ENCODE measurements at regions not wholly inside any gene's neighbourhood (a gene's known extent, or its start where the extent isn't known, plus 50 kb on each side); places are given as distances from the start of the nearest gene placed in this dataset.

GRCh38 chr6:102902471-102902870 lies 1509.0 kb downstream of the GRIK2 start:
- no peak overlapping the region for H3K4me3 Mint-ChIP-seq
- DNase-seq (ENCODE audit: low spot score): no peak
- no peaks in the 10 kb centered on the region for H3K27me3 Mint-ChIP-seq (ENCODE audit: low read depth)
- no peaks in the 10 kb centered on the region for H3K4me1 Mint-ChIP-seq
- H3K9me3 Mint-ChIP-seq: peaks cover 22% of the 10 kb centered on the region
- peaks cover 3% of the 10 kb centered on the region; the same call in 1 of the 2 replicates for H3K36me3 Mint-ChIP-seq
- ATAC-seq: no peak
- TF ChIP-seq PRDM15 (CRISPR knock-in tag; IDR thresholded peaks at IDR 0.05): no peak
- no peak for TF ChIP-seq NR3C1 (CRISPR knock-in tag; conservative IDR thresholded peaks at IDR 0.05; ENCODE audit: low read depth)
- TF ChIP-seq ZBTB43 (CRISPR knock-in tag; IDR thresholded peaks at IDR 0.05): no peak
- TF ChIP-seq SOX15 (CRISPR knock-in tag; IDR thresholded peaks at IDR 0.05): no peak
- no peak for TF ChIP-seq CTCF (IDR thresholded peaks at IDR 0.05)
- no peak for TF ChIP-seq ZNF396 (CRISPR knock-in tag; IDR thresholded peaks at IDR 0.05; ENCODE audit: borderline replicate concordance)
- no peak for TF ChIP-seq ZNF512 (CRISPR knock-in tag; IDR thresholded peaks at IDR 0.05; ENCODE audit: borderline replicate concordance)
- no peak for TF ChIP-seq ZNF423 (CRISPR knock-in tag; IDR thresholded peaks at IDR 0.05)
- TF ChIP-seq OVOL2 (CRISPR knock-in tag; IDR thresholded peaks at IDR 0.05; ENCODE audit: borderline replicate concordance): no peak
- no peak for TF ChIP-seq ZNF121 (CRISPR knock-in tag; IDR thresholded peaks at IDR 0.05)
- POLR2A ChIA-PET: no interaction called here
- no peak overlapping the region for H3K27ac Mint-ChIP-seq
- CTCF ChIA-PET: no interaction called here

- H3K36me3 Mint-ChIP-seq: peaks cover 3% of the 10 kb centered on the region; the same call in 1 of the 2 replicates
- H3K27ac Mint-ChIP-seq: no peak overlapping the region
- peaks cover 21% of the 10 kb centered on the region for H3K9me3 Mint-ChIP-seq
- ATAC-seq (no peak), DNase-seq (ENCODE audit: low spot score) (no peak)
- ChIA-PET CTCF (no interaction called here), POLR2A (no interaction called here)
- no peak overlapping the region for H3K4me3 Mint-ChIP-seq
- no peaks in the 10 kb centered on the region for H3K27me3 Mint-ChIP-seq (ENCODE audit: low read depth)
- H3K4me1 Mint-ChIP-seq: no peaks in the 10 kb centered on the region
- TF ChIP-seq AFF4 (CRISPR knock-in tag; IDR thresholded peaks at IDR 0.05; ENCODE audit: borderline replicate concordance): no peak
- no peak for TF ChIP-seq NFE2L1 (CRISPR knock-in tag; IDR thresholded peaks at IDR 0.05)
- TF ChIP-seq ZBTB43 (CRISPR knock-in tag; IDR thresholded peaks at IDR 0.05): no peak
- no peak for TF ChIP-seq GRHL2 (CRISPR knock-in tag; IDR thresholded peaks at IDR 0.05; ENCODE audit: insufficient replicate concordance, severe bottlenecking)
- TF ChIP-seq SOX15 (CRISPR knock-in tag; IDR thresholded peaks at IDR 0.05): no peak
- TF ChIP-seq E2F5 (CRISPR knock-in tag; IDR thresholded peaks at IDR 0.05): no peak
- TF ChIP-seq ZNF416 (CRISPR knock-in tag; IDR thresholded peaks at IDR 0.05): no peak
- no peak for TF ChIP-seq ZSCAN18 (CRISPR knock-in tag; IDR thresholded peaks at IDR 0.05)
Measured at GRCh38 chr6:102895683-102896082, 1502.2 kb downstream of the GRIK2 start.

Data from WTC11 (cell line).